ENCODE measurements at regions not wholly inside any gene's neighbourhood (a gene's known extent, or its start where the extent isn't known, plus 50 kb on each side); places are given as distances from the start of the nearest gene placed in this dataset.

GRCh38 chr14:100419856-100420255, 96.7 kb downstream of the SLC25A47 start:
- TF ChIP-seq ZNF384 (IDR thresholded peaks at IDR 0.05) (no peak), HDGF (IDR thresholded peaks at IDR 0.05; ENCODE audit: borderline replicate concordance) (no peak), SP1 (IDR thresholded peaks at IDR 0.05) (no peak), ELF4 (IDR thresholded peaks at IDR 0.05) (no peak), FOXK2 (IDR thresholded peaks at IDR 0.05) (no peak), NFRKB (IDR thresholded peaks at IDR 0.05) (no peak), BHLHE40 (IDR thresholded peaks at IDR 0.05; ENCODE audit: borderline replicate concordance) (no peak), FOXM1 (IDR thresholded peaks at IDR 0.05; ENCODE audit: borderline replicate concordance) (no peak)

Measured in HEK293T (cell line).